Stimulated activated CD4-positive, alpha-beta T cell treated with anti-CD3 and anti-CD28 coated beads, TNF-alpha, amount 100 ng/mL, for 48 hours (primary cell): ENCODE measurements at regions not wholly inside any gene's neighbourhood (a gene's known extent, or its start where the extent isn't known, plus 50 kb on each side); places are given as distances from the start of the nearest gene placed in this dataset.
A peak's percentile ranks its signal among the peaks of the same experiment; 100 is the strongest.

ENCODE experiments used
- DNase-seq, 3 donors: peaks; one replicate each; pipeline ENCODE4 v3.0.0-alpha.2; 2020; ENCODE audit warnings: low read depth in 3 of 3

- DNase-seq, result no peak
Measured at GRCh38 chr14:51396222-51396815, 156.3 kb downstream of the TMX1 start.

- DNase-seq, result no peak
Measured at GRCh38 chr14:51398898-51399297, 158.9 kb downstream of the TMX1 start.

- DNase-seq, result no peak
Measured at GRCh38 chr14:51400139-51400538, 160.1 kb downstream of the TMX1 start.

- DNase-seq, result no peak
Measured at GRCh38 chr14:51401272-51401671, 161.2 kb downstream of the TMX1 start.

GRCh38 chr14:51401756-51402155 lies 161.7 kb downstream of the TMX1 start:
- no peak for DNase-seq

GRCh38 chr14:51410897-51411296 lies 170.8 kb downstream of the TMX1 start:
- no peak for DNase-seq

- DNase-seq, result peak in 1 of 3 donors; percentile 3
Measured at GRCh38 chr14:51419685-51420084, 179.6 kb downstream of the TMX1 start.

GRCh38 chr14:51422704-51423103 lies 182.7 kb downstream of the TMX1 start:
- DNase-seq, result no peak

GRCh38 chr14:51424041-51424440 lies 184.0 kb downstream of the TMX1 start:
- DNase-seq, result no peak

GRCh38 chr14:51424561-51425251 lies 184.7 kb downstream of the TMX1 start:
- DNase-seq, result no peak

GRCh38 chr14:51428981-51429380 lies 188.9 kb downstream of the TMX1 start:
- no peak for DNase-seq

GRCh38 chr14:51430079-51430478 lies 190.0 kb downstream of the TMX1 start:
- no peak for DNase-seq

- DNase-seq, result no peak
Measured at GRCh38 chr14:51430633-51431032, 190.6 kb downstream of the TMX1 start.

- no peak for DNase-seq
Measured at GRCh38 chr14:51431033-51431709, 191.1 kb downstream of the TMX1 start.

GRCh38 chr14:51431741-51432140 lies 191.7 kb downstream of the TMX1 start:
- DNase-seq, result no peak

- DNase-seq, result no peak
Measured at GRCh38 chr14:51432302-51432948, 192.4 kb downstream of the TMX1 start.

- DNase-seq, result no peak
Measured at GRCh38 chr14:51436630-51437029, 196.6 kb downstream of the TMX1 start.

GRCh38 chr14:51439896-51440295 lies 199.8 kb downstream of the TMX1 start:
- DNase-seq, result no peak

GRCh38 chr14:51441001-51441400 lies 201.0 kb downstream of the TMX1 start:
- DNase-seq, result no peak

GRCh38 chr14:51442513-51443175 lies 202.6 kb downstream of the TMX1 start:
- DNase-seq, result no peak

GRCh38 chr14:51443195-51444018 lies 203.4 kb downstream of the TMX1 start:
- DNase-seq, result no peak
